ENCODE measurements at regions not wholly inside any gene's neighbourhood (a gene's known extent, or its start where the extent isn't known, plus 50 kb on each side); places are given as distances from the start of the nearest gene placed in this dataset.

- DNase-seq = no peak
- intact Hi-C loops (cut with DNase I) = no loop called here
Observed at GRCh38 chr2:14684516-14684915, 52.0 kb downstream of the LRATD1 start.

GRCh38 chr2:14690926-14691325 is 58.4 kb downstream of the LRATD1 start:
- no peak for DNase-seq
- intact Hi-C loops (cut with DNase I) = no loop called here

GRCh38 chr2:14693874-14694273 is 61.4 kb downstream of the LRATD1 start:
- intact Hi-C loops (cut with DNase I) = no loop called here

GRCh38 chr2:14700753-14701152 is 68.2 kb downstream of the LRATD1 start:
- DNase-seq = no peak
- intact Hi-C loops (cut with DNase I) = no loop called here

More at GRCh38 chr2:14693874-14694273, 61.4 kb downstream of the LRATD1 start:
- DNase-seq = no peak

- intact Hi-C loops (cut with DNase I) = no loop called here
- DNase-seq = no peak
Observed at GRCh38 chr2:14702258-14702657, 69.7 kb downstream of the LRATD1 start.

- no peak for DNase-seq
- intact Hi-C loops (cut with DNase I) = no loop called here
Observed at GRCh38 chr2:14706201-14706600, 73.7 kb downstream of the LRATD1 start.

- intact Hi-C loops (cut with DNase I) = no loop called here
- DNase-seq = no peak
Observed at GRCh38 chr2:14712111-14712510, 79.6 kb downstream of the LRATD1 start.

- no peak for DNase-seq
- intact Hi-C loops (cut with DNase I) = no loop called here
Observed at GRCh38 chr2:14713248-14713647, 80.7 kb downstream of the LRATD1 start.

GRCh38 chr2:14715600-14715999 is 83.1 kb downstream of the LRATD1 start:
- intact Hi-C loops (cut with DNase I) = no loop called here
- DNase-seq = no peak

- no peak for DNase-seq
- intact Hi-C loops (cut with DNase I) = no loop called here
Observed at GRCh38 chr2:14716319-14716718, 83.8 kb downstream of the LRATD1 start.

GRCh38 chr2:14717131-14717530 is 84.6 kb downstream of the LRATD1 start:
- DNase-seq = peak in 36 of 42 donors; percentile 4 to 81 (median 40)
- intact Hi-C loops (cut with DNase I) = no loop called here

GRCh38 chr2:14720319-14720718 is 87.8 kb downstream of the LRATD1 start:
- no peak for DNase-seq
- intact Hi-C loops (cut with DNase I) = no loop called here

GRCh38 chr2:14720739-14721138 is 88.2 kb downstream of the LRATD1 start:
- no peak for DNase-seq
- intact Hi-C loops (cut with DNase I) = no loop called here

GRCh38 chr2:14722904-14723570 is 90.5 kb downstream of the LRATD1 start:
- peak in 2 of 42 donors; percentile 8 to 32 for DNase-seq
- intact Hi-C loops (cut with DNase I) = no loop called here

GRCh38 chr2:14723684-14724083 is 91.2 kb downstream of the LRATD1 start:
- intact Hi-C loops (cut with DNase I) = no loop called here

GRCh38 chr2:14735696-14736095 is 103.2 kb downstream of the LRATD1 start:
- DNase-seq = no peak
- intact Hi-C loops (cut with DNase I) = no loop called here

More at GRCh38 chr2:14723684-14724083, 91.2 kb downstream of the LRATD1 start:
- no peak for DNase-seq

GRCh38 chr2:14737201-14737600 is 104.7 kb downstream of the LRATD1 start:
- intact Hi-C loops (cut with DNase I) = no loop called here
- DNase-seq = no peak

GRCh38 chr2:14743861-14744260 is 111.3 kb downstream of the LRATD1 start:
- intact Hi-C loops (cut with DNase I) = no loop called here

GRCh38 chr2:14745288-14746076 is 113.0 kb downstream of the LRATD1 start:
- intact Hi-C loops (cut with DNase I) = no loop called here
- DNase-seq = peak in 1 of 42 donors; percentile 9

More at GRCh38 chr2:14743861-14744260, 111.3 kb downstream of the LRATD1 start:
- DNase-seq = no peak

GRCh38 chr2:14746133-14746532 is 113.6 kb downstream of the LRATD1 start:
- DNase-seq = no peak
- intact Hi-C loops (cut with DNase I) = no loop called here

GRCh38 chr2:14747447-14747846 is 114.9 kb downstream of the LRATD1 start:
- no peak for DNase-seq
- intact Hi-C loops (cut with DNase I) = no loop called here

Measured in head of caudate nucleus (tissue), 42 donors.